ENCODE measurements at regions not wholly inside any gene's neighbourhood (a gene's known extent, or its start where the extent isn't known, plus 50 kb on each side); places are given as distances from the start of the nearest gene placed in this dataset.
"Not testable (repeated sequence)": the region's sequence is repeated elsewhere in the genome, so short reads cannot be mapped to it uniquely, and the experiment has no call there.

DNA sequence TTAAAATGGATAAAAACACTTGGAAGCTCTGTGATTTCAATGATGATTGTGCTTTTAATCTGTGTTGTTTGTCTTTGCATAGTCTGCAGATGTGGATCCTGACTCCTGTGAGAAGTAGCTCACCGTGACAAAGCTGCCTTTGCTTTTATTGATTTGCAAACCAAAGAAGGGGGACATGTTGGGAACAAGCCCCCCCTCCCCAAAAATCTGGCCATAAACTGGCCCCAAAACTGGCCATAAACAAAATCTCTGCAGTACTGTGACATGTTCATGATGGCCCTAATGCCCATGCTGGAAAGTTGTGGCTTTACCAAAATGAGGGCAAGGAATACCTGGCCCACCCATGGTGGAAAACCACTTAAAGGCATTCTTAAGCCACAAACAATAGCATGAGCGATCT is 202.4 kb downstream of the YTHDC2 start:
- not testable (repeated sequence) for H3K27ac ChIP-seq, H3K4me3 ChIP-seq

DNA sequence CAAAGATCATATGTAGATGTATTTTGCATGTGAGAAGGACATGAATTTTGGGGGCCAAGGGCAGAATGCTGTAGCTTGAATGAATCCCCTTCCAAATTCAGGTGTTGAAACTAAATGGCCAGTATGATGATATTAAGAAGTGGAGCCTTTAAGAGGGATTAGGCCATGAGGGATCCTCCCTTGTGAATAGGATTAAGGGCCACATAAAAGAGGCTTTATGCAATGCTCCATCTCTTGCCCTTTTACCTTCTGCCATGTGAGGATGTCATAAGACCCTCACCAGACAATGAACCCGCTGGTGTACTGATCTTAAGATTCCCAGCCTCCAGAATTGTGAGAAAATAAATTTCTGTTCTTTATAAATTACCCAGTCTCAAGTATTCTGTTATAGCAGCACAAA is 206.1 kb downstream of the YTHDC2 start:
- H3K27ac ChIP-seq, result no peak overlapping the region
- H3K4me3 ChIP-seq, result no peak overlapping the region

DNA sequence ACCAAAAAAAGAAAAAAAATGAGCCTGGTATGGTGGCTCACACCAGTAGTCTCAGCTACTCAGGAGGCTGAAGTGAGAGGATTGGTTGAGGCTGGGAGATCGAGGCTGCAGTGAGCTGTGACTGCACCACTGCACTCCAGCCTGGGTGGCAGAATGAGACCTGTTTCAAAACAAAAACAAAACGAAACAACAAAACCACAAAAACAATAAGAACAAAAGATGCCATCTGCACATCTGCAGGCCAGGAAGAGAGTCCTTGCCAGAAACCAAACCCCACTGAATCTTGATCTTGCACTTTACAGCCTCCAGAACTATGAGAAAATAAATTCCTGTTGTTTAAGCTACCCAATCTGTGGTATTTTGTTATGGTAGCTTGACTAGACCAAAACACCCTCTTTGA is 207.7 kb downstream of the YTHDC2 start:
- H3K4me3 ChIP-seq, result no peak overlapping the region
- H3K27ac ChIP-seq, result no peak overlapping the region

DNA sequence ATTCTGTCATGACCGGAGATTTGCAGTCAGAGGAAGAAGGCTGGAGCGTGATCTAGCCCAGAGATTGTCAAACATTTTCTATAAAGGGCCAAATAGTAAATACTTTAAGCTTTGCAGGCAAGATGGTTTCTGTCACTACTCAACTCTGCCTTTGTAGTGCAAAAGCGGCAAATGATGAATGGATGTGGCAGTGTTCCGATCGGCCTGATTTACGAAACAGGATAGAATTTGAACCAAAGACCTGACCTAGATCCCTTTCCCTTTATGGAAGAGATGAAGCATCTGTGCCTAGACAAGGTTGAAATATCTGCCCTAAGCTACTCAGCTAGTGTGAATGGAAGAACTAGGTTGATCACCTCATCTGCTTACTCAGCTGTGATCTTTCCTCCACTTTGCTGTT is 209.5 kb downstream of the YTHDC2 start:
- no peak overlapping the region for H3K27ac ChIP-seq
- no peak overlapping the region for H3K4me3 ChIP-seq

DNA sequence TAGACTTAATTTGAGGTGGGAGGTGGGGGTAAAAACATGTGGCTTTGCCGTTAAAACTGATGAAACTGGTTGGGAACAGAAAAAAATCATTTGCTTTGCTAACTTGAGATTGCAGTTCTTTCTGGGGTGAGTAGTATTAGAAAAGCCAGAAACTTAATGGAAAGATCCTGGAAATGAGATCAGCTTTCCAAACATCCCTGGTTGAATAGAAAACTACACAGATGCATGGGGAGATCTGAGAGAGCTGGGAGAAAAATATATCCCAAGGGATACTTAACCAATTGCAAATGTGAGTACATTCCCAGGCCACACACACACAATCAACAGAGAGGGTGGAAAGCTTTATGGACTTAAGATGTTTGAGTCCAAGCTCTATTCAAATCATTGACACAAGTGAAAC is 222.3 kb downstream of the YTHDC2 start:
- Histone ChIP-seq H3K4me3 (no peak overlapping the region), H3K27ac (no peak overlapping the region)

DNA sequence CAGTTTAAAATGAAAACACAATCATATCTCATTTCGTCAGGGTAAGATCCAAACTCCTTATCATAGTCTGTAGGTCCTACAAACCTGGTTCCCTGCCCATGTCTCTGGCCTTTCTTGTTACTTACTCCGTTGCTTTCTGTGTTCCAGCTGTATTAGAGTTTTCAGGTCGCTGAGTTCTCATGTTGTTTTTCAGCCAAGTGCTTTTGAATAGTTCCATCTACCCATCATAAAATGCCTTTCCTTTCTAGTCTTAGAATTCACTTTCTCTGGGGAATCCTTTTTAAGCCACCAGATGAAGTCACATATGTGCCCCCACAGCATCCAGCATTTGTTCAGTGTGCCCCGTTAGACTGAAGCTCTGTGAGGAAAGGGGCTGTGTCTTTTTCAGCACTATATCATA is 228.7 kb downstream of the YTHDC2 start:
- H3K4me3 ChIP-seq, result no peak overlapping the region
- no peak overlapping the region for H3K27ac ChIP-seq

DNA sequence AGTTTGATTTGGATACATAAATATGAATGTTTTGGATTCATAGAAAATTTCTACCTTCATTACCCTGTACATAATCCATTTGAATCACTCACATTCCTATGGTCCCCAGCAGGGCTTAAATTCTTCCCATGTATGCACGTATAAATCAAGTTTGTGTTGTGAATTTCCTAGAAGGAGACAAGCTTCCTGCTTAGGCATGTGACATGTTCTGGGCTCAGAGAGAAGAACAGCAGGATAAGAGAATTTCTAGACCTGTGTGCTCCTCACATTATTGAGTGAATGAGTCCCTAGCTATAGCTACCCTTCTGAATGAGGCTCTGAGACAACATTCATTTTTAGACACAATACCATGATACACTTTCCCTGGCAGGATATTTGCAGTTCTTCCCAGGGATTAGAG is 229.1 kb downstream of the YTHDC2 start:
- no peak overlapping the region for H3K4me3 ChIP-seq
- no peak overlapping the region for H3K27ac ChIP-seq

DNA sequence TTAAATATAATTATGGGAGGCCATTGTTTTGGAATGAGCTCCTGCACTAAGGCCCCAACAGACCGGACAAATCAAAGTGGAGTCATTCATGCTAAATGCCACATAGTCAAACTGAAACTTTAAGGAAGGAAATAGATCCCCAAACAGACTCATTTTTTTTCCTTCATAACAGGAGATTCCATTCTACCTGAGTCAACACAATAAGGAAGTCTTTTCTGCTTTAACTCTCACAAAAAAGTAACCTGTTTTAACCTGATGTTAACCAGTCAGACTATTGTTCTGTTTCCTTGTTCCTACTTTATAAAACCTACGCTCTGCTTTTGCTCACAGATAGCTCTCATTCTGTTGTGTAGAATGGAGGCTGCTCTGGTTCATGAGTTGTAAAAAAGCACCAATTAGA is 234.9 kb downstream of the YTHDC2 start:
- no peak overlapping the region for H3K4me3 ChIP-seq

DNA sequence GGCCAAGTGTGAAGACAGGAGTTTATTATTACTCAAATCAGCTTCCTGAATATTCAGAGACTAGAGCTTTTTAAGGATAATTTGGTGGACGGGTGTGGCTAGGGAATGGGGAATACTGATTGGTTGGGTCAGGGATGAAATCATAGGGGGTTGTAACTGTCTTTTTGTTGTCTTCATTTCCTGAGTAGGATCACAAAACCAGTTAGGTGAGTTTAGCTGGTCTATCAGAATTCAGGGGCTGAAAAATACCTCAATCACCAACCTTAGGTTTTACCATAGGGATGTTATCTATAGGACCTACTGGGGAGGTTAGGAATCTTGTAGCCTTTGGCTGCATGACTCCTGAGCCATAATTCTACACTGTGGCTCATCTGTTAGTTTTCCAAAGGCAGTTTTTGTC is 235.8 kb downstream of the YTHDC2 start:
- H3K27ac ChIP-seq, result no peak overlapping the region
- no peak overlapping the region for H3K4me3 ChIP-seq

More for the DNA sequence above, 234.9 kb downstream of the YTHDC2 start:
- H3K27ac ChIP-seq, result no peak overlapping the region

DNA sequence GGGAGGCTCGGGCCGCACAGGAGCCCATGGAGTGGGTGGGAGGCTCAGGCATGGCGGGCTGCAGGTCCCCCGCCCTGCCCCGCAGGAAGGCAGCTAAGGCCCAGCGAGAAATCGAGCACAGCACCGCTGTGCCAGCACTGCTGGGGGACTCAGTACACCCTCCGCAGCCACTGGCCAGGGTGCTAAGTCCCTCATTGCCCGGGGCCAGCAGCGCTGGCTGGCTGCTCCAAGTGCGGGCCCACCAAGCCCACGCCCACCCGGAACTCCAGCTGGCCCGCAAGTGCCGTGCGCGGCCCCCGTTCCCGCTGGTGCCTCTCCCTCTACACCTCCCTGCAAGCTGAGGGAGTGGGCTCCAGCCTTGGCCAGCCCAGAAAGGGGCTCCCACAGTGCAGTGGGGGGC is 239.7 kb downstream of the YTHDC2 start:
- not testable (repeated sequence) for H3K27ac ChIP-seq, H3K4me3 ChIP-seq

DNA sequence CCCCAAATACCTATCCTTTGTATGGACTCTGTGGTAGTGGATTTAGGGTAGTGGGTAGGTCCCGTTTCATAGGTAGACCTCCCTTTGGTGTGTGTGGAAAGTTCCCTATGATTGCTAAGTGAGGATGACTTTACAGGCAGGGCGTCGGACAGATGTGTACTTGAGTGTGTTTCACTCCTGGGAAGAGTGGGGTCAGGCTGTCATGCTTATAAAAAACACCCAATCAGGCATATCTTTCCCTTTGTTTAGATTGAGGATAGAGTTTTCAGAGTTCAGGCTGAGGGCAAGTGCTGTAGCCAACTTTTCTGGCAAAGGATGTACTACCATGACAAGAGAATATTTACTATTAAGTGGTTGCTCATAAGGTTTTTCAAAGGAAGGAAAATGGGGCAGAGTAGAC is 242.0 kb downstream of the YTHDC2 start:
- no peak overlapping the region for H3K27ac ChIP-seq
- no peak overlapping the region for H3K4me3 ChIP-seq

DNA sequence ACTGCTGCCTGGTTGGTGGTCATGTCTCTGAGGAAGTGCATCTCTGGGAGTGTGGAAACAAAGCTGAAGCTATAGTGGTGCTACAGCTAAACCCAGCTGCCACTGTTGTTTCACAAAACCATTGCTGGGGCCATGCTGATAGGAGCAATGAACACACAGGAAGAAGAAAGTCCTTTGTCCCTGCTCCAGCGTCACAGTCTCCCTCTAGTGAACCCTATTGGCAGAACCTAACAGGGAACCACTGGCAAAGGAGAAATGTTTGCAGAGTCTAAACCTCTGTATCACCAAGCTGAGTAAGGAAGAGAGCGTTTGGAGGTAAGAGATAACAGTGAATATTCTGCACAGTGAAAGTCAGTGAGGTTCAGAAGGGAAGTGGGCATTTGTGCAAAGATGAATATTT is 244.0 kb downstream of the YTHDC2 start:
- H3K27ac ChIP-seq, result no peak overlapping the region
- H3K4me3 ChIP-seq, result no peak overlapping the region

DNA sequence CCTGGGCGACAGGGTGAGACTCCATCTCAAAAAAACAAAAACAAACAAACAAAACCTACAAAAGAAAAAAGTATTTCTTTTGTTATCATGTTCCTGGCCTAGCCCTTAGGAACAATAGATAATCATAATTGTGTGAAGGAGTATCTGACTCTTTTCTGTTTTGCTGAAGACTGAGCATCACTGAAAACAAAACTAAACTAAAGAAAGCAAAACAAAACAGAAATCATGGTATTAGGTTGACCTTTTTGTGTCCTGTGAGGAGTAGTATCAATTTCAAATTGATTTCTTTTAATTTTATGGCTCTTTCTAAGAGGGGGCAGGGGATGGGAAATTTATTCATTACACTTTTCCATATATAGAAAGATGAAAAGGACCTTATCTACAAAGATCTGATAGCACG is 246.0 kb downstream of the YTHDC2 start:
- H3K4me3 ChIP-seq, result no peak overlapping the region
- no peak overlapping the region for H3K27ac ChIP-seq

DNA sequence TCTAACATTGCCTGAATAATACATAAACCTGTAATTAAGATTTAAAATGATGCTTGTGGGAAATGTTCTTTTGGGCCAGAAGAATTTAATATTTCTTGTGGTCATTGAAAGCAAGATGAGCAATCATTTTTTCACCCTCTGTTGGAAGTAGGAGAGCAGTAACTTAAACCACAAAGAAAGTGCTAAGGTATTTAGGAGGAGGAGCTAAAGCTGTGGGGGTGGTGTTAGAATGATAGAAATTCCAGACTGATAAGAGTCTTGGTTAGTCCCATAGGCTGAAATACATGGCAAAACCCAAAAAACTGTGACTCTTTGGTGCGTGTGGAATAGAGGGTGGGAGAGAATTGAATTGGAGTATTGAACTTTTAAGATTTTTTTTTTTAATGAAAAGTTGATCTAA is 247.0 kb downstream of the YTHDC2 start:
- Histone ChIP-seq H3K4me3 (no peak overlapping the region), H3K27ac (no peak overlapping the region)

DNA sequence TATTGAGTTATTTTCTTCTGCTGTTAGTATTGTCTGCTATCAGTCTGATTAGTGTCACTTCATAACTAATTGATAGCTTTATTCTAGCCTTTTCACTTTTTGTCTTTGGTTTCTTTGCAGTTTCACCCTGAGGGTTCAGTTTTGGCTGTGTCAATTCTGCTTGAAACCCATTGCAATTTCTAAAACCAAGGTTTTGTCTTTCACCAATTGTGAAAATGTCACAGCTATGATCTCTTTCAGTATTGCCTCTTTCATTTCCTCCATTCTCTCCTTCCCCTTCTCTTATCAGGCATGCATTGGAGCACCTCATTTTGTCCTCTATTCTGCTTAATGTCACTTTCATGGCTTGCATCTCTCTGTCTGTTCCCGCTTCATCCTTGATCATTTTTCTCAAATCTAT is 248.1 kb downstream of the YTHDC2 start:
- no peak overlapping the region for H3K27ac ChIP-seq
- no peak overlapping the region for H3K4me3 ChIP-seq

DNA sequence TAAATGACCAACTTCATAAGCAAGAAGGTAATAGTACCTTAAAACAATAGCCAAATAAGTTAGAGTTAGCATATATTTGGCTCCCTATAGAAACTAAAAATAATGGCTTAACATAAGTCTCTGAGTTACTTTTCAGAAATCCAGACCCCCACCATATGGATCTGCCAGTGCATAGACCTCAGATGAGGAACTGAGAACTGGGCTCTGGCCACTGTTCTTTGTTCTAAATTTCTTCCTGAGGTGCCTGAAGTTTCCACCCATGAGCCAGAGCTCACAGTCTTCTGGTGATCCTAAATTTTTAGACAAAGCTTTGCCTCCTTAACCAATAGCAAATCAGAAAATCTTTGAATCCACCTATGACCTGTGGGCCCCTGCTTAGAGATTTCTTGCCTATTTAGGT is 250.9 kb downstream of the YTHDC2 start:
- Histone ChIP-seq H3K27ac (no peak overlapping the region), H3K4me3 (no peak overlapping the region)

DNA sequence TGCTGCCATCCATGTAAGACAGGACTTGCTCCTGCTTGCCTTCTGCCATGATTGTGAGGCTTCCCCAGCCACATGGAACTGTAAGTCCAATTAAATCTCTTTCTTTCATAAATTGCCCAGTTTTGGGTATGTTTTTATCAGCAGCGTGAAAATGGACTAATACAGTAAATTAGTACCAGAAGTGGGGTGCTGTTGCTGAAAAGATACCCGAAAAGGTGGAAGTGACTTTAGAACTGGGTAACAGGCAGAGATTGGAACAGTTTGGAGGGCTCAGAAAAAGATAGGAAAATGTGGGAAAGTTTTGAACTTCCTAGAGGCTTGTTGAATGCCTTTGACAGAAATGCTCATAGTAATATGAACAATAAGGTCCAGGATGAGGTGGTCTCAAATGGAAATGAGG is 253.3 kb downstream of the YTHDC2 start:
- H3K27ac ChIP-seq, H3K4me3 ChIP-seq: not testable (repeated sequence)

DNA sequence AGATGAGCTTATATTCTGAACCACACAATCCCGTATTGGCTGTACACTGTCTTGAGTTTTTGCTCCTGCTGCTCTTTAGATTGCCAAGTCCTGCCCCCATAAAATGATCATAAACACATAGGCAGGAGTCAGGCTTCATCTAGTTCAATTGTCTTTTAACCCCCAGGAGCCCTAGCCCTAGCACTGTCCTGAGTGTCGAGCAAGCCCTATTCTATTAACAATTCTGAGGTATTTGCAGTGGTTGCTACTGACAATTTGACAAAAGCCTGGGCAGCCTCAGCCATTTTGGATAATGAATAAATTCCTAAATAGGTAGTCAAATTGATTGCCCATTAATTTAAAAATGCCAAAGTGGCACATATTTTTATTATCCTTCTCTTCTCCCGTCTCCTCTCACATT is 257.2 kb downstream of the YTHDC2 start:
- Histone ChIP-seq H3K4me3 (no peak overlapping the region), H3K27ac (no peak overlapping the region)

DNA sequence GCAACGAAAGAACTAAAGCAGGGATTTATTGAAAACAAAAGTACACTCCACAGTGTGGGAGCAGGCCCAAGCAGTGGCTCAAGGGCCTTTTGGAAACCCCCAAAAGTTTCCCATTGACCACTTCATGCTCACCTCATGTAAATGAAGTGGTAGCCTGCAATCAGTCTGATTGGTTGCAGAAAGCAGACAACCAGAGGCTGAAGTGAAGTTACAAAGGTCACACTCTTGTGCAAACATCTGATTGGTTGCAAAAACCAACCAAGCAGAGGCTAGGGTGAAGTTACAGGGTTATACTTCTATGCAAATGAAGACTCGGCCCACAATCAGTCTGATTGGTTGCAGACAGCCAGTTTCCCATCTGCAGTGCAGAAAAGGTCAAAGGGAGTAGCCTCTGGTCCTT is 258.0 kb downstream of the YTHDC2 start:
- H3K4me3 ChIP-seq, result no peak overlapping the region
- H3K27ac ChIP-seq, result no peak overlapping the region

DNA sequence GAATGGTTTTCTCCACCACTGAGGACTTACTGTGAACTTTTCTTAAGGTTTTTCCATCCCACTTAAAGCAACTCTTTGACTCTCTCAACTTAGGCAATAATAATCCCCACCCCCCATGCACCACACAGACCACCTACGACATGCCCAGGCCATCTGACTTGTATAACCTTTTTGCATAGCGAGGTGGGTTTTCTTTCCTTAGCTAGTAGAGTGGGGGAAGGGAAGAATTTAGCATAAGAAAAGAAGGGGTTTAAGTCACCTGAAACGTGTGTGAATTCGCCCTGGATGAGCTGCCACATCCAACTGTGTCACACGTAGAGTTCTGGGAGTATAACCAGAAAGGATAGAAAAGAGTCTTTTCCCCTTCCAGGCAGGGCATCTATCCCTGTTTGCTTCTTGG is 262.7 kb downstream of the YTHDC2 start:
- H3K27ac ChIP-seq, result no peak overlapping the region
- no peak overlapping the region for H3K4me3 ChIP-seq

DNA sequence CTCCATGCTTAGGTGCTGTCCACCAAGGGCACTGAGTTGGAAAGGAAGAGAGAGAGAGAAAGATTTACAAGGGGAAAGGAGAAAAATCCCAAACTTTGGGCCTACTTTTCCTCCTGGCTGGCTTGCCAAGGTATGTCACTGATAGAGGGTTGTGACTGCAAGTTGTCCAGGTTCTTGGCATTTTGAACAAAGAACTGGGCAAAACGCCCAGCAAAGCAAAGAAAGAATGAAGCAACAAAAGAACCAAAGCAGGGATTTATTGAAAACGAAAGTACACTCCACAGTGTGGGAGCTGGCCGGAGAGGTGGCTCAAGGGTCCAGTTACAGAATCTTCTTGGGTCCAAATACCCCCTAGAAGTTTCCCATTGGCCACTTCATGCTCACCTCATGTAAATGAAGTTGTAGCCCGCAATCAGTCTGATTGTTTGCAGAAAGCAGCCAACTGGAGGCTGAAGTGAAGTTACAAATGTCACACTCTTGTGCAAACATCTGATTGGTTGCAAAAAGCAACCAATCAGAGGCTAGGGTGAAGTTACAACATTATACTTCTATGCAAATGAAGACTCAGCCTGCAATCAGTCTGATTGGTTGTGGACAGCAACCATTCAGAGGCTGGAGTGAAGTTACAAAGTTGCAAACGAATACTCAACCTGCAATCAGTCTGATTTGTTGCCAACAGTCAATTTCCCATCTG is 263.5 kb downstream of the YTHDC2 start:
- Histone ChIP-seq H3K4me3 (no peak overlapping the region), H3K27ac (no peak overlapping the region)

DNA sequence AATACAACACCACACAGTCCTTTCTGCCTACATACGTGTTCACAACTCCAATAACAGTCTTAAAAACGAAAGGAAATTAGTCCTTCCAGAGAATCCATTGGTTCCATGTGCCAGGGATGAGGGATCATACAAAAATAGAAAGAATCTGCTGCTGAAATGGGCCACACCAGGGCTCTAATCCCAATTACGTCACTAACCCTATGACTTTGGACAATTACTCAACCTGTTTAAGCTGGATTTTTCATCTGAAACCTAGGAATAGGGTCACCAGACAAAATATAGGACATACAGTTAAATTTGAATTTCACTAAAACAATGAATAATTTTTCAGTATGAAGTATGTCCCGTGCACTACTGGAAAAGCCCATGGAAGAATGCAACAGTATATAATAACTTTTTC is 264.7 kb downstream of the YTHDC2 start:
- no peak overlapping the region for H3K27ac ChIP-seq
- no peak overlapping the region for H3K4me3 ChIP-seq

All from skin epidermis (tissue), 12 donors.